ENCODE measurements at regions not wholly inside any gene's neighbourhood (a gene's known extent, or its start where the extent isn't known, plus 50 kb on each side); places are given as distances from the start of the nearest gene placed in this dataset.

DNA sequence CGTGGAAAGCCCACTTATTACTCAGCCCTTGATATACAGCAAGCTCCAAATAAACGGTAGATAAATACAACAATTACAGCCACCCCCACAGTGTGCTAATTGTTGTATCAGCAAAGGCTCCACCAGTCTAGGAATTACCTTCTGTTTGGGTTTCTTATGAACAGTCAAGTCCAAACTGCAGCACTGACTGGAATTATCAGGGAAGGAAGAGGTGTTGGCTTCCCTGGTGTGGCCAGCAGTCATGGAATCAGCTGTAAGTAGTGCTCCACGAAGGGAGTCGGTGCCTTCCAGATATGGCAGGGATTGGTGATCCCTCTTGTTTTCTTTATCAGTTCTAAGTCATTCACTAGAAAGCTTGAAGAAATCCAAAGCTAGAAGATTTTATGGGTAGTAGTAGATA is 209.1 kb downstream of the SNX19 start:
- H3K4me3 ChIP-seq (ENCODE audit: low read depth, low read length), result no peak overlapping the region
- TF ChIP-seq, protein P1, sequence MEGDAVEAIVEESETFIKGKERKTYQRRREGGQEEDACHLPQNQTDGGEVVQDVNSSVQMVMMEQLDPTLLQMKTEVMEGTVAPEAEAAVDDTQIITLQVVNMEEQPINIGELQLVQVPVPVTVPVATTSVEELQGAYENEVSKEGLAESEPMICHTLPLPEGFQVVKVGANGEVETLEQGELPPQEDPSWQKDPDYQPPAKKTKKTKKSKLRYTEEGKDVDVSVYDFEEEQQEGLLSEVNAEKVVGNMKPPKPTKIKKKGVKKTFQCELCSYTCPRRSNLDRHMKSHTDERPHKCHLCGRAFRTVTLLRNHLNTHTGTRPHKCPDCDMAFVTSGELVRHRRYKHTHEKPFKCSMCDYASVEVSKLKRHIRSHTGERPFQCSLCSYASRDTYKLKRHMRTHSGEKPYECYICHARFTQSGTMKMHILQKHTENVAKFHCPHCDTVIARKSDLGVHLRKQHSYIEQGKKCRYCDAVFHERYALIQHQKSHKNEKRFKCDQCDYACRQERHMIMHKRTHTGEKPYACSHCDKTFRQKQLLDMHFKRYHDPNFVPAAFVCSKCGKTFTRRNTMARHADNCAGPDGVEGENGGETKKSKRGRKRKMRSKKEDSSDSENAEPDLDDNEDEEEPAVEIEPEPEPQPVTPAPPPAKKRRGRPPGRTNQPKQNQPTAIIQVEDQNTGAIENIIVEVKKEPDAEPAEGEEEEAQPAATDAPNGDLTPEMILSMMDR (IDR thresholded peaks at IDR 0.05; ENCODE audit: insufficient read depth, low read length), result no peak
- no peak for DNase-seq (ENCODE audit: low read depth)

DNA sequence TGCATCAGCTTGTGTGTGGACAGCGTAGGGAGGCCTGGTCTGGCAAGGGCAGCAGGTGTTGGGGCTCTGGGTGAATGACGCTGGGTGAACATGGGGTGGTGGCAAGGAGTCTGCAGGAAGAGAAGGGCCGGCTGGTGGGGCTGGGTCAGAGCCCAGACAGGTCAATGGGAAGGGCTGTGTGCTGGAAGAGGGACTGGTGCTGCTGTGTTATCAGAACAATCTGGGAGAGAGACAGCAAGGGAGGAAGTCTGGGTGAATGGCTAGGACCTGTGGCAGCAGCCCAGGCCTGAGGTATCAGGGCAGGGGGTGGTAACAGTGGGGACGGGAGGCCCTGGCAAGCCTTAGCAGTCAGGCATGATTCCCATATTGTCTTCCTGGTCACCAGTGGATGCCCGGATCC is 206.7 kb downstream of the SNX19 start:
- DNase-seq (ENCODE audit: low read depth), result no peak
- TF ChIP-seq, protein P1 (IDR thresholded peaks at IDR 0.05; ENCODE audit: insufficient read depth, low read length), result no peak
- no peak overlapping the region for H3K4me3 ChIP-seq (ENCODE audit: low read depth, low read length)

DNA sequence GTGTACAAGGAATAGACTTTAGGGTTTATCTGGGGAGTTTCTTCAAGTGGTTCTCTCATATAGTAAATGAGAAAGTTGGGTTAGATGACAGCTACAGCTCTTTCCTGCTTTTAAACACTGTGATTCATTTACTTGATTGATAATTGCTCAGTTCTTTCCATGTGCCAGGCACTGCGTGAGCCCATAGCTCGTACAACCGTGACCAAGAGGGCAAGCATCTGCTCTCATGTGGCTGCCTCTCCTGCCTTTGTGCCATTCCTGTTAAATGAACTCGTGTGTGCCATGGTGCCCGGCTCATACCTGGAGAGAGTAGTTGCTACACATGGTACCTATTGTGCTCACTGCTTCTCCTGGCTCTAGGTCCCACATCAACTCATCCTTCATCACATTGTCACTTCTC is 206.3 kb downstream of the SNX19 start:
- TF ChIP-seq, protein P1 (IDR thresholded peaks at IDR 0.05; ENCODE audit: insufficient read depth, low read length), result no peak
- H3K4me3 ChIP-seq (ENCODE audit: low read depth, low read length), result no peak overlapping the region
- no peak for DNase-seq (ENCODE audit: low read depth)

DNA sequence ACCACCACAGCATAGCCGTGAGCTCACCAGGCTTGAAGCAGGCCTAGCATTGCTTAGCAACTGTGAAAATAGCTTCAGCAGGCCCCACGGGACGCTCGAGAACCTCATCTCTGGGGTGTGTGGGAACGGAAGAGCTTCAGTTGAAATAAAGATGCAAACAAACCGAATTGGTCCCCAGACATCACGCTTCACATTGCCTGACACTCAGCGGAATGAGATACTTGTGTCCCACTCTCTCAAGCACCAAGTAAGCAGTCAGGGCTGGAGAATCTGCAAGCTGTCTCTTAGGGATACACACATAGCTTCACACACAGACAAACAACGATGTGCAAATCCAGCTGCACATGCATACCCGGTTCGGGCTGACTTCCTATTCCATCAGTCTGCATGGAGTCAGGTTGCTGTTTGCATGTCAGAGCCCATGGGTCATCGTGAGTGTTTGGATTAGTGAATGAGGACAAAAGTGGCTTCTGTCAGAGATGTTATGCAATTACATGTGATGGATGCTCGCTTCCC is 205.7 kb downstream of the SNX19 start:
- no peak overlapping the region for H3K4me3 ChIP-seq (ENCODE audit: low read depth, low read length)
- TF ChIP-seq, protein P1 (IDR thresholded peaks at IDR 0.05; ENCODE audit: insufficient read depth, low read length), result no peak
- no peak for DNase-seq (ENCODE audit: low read depth)

DNA sequence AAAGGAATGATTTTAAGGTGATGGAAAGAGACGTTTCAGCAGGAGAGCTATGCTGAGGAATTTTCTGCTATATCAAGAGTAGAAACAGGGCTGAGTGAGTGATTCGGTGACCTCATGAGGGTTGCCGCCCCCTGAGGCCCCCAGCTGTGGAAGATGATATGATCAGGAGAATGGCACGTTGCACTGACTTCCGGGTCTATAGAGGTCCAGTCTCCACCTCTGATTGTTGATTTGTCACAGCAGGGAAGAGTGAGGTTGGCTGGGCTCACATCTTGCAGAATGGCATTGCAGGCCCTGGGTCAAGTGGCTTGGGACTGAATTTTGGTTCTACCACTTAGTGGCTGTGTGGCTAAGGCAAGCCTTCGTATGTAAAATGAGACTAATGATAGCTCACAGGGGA is 205.1 kb downstream of the SNX19 start:
- no peak for DNase-seq (ENCODE audit: low read depth)
- TF ChIP-seq, protein P1 (IDR thresholded peaks at IDR 0.05; ENCODE audit: insufficient read depth, low read length), result no peak
- no peak overlapping the region for H3K4me3 ChIP-seq (ENCODE audit: low read depth, low read length)

DNA sequence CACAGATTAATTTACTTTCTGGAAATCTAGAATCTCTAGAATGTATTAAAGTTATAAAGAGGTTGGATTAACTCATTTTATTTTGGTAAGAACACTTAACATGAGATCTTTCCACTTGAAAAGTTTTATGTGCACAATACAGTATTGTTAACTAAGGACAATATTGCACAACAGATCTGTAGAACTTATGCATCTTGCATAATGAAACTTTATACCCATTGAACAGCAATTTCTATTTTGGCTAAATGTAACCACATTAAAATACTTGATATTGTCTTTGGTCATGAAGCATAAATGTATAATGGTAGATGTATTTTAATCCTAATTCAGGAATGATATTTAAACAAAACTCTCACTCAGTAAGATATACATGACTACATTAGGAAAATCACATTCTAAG is 203.8 kb downstream of the SNX19 start:
- TF ChIP-seq, protein P1 (IDR thresholded peaks at IDR 0.05; ENCODE audit: insufficient read depth, low read length), result no peak
- H3K4me3 ChIP-seq (ENCODE audit: low read depth, low read length), result no peak overlapping the region
- no peak for DNase-seq (ENCODE audit: low read depth)
